ENCODE measurements at regions not wholly inside any gene's neighbourhood (a gene's known extent, or its start where the extent isn't known, plus 50 kb on each side); places are given as distances from the start of the nearest gene placed in this dataset.

DNA sequence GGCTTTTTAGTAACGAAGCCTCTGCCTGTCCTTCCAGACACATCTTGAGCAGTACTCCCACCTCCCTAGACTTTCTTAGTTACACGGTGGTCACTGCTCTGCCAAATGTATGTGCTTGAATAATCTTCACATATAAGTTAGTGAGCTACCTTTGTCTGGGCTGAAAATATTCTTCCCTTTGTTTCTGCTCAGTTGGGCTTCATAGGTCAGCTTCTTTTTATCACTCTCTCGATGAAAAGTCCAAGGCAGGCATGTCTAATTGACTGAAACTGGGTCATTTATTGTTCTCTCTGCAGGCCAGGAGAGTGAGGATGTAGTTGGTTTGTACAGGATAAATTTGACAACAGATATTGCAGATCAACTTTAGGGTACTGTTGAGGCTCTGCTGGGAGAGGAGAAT lies 636.7 kb upstream of the IGFBP3 start:
- H3K27me3 ChIP-seq, result no peaks in the 10 kb centered on the region
- no peaks in the 10 kb centered on the region for H3K36me3 ChIP-seq (replicated peaks in 1 of 2)
- H3K4me3 ChIP-seq, result no peak overlapping the region
- no peaks in the 10 kb centered on the region for H3K4me1 ChIP-seq (replicated peaks in 1 of 2)
- TF ChIP-seq CTCF (IDR thresholded peaks at IDR 0.05) (no peak), POLR2A (IDR thresholded peaks at IDR 0.05) (no peak)
- intact Hi-C loops (cut with DNase I), result no loop called here
- WGBS, 4 donors, result 55 to 71% (median 62%) methylated on average over 3 of the region's 3 CpGs
- no peak overlapping the region for H3K27ac ChIP-seq
- no peaks in the 10 kb centered on the region for H3K9me3 ChIP-seq (replicated peaks in 1 of 3)
- no peak for DNase-seq

- H3K4me3 ChIP-seq, result no peak overlapping the region
- H3K36me3 ChIP-seq (replicated peaks in 1 of 2), result no peaks in the 10 kb centered on the region
- DNase-seq, result no peak
- no peak overlapping the region for H3K27ac ChIP-seq
- intact Hi-C loops (cut with DNase I), result no loop called here
- no peak for TF ChIP-seq POLR2A (IDR thresholded peaks at IDR 0.05)
- TF ChIP-seq CTCF (IDR thresholded peaks at IDR 0.05), result no peak
- no peaks in the 10 kb centered on the region for H3K9me3 ChIP-seq (replicated peaks in 1 of 3)
- no peaks in the 10 kb centered on the region for H3K4me1 ChIP-seq (replicated peaks in 1 of 2)
- H3K27me3 ChIP-seq, result no peaks in the 10 kb centered on the region
- WGBS, 4 donors, result 64 to 75% (median 72%) methylated on average over 5 of the region's 5 CpGs
Measured at GRCh38 chr7:46557295-46557711, 636.2 kb upstream of the IGFBP3 start.

GRCh38 chr7:46554688-46555422 lies 633.8 kb upstream of the IGFBP3 start:
- TF ChIP-seq CTCF (IDR thresholded peaks at IDR 0.05) (no peak), POLR2A (IDR thresholded peaks at IDR 0.05) (no peak)
- Histone ChIP-seq H3K27ac (no peak overlapping the region), H3K4me3 (no peak overlapping the region), H3K27me3 (no peaks in the 10 kb centered on the region), H3K9me3 (replicated peaks in 1 of 3) (no peaks in the 10 kb centered on the region), H3K36me3 (replicated peaks in 1 of 2) (no peaks in the 10 kb centered on the region), H3K4me1 (replicated peaks in 1 of 2) (no peaks in the 10 kb centered on the region)
- WGBS, 4 donors, result 83 to 94% (median 85%) methylated on average over 3 of the region's 3 CpGs
- no peak for DNase-seq
- intact Hi-C loops (cut with DNase I), result no loop called here

DNA sequence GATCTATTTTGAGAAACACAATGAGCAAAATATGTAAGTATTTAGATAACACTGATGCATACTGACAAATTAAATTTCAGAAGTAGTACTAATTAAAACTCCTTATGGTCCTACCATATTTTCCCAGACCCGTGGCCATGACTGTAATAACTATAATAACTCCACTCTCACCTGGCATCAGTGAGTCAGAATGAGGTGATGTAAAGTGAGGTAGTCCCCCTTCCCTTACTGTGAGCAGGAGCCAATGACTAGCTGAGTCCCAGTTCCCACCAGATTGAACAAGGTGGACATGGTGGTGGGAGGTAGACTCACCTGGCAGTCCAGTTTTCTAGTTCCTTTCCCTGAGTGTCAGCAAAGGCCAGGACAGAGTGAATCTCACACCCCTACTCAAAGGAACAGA lies 630.5 kb upstream of the IGFBP3 start:
- WGBS, 4 donors, result 67 to 92% (median 85%) methylated on average over 1 of the region's 1 CpG
- intact Hi-C loops (cut with DNase I), result no loop called here
- no peaks in the 10 kb centered on the region for H3K36me3 ChIP-seq (replicated peaks in 1 of 2)
- H3K9me3 ChIP-seq (replicated peaks in 1 of 3), result no peaks in the 10 kb centered on the region
- no peaks in the 10 kb centered on the region for H3K27me3 ChIP-seq
- H3K4me3 ChIP-seq, result no peak overlapping the region
- no peak for TF ChIP-seq CTCF (IDR thresholded peaks at IDR 0.05)
- TF ChIP-seq POLR2A (IDR thresholded peaks at IDR 0.05), result no peak
- no peak overlapping the region for H3K27ac ChIP-seq
- H3K4me1 ChIP-seq (replicated peaks in 1 of 2), result no peaks in the 10 kb centered on the region
- no peak for DNase-seq

All from adrenal gland (tissue), 9 donors.